ENCODE measurements at regions not wholly inside any gene's neighbourhood (a gene's known extent, or its start where the extent isn't known, plus 50 kb on each side); places are given as distances from the start of the nearest gene placed in this dataset.

DNA sequence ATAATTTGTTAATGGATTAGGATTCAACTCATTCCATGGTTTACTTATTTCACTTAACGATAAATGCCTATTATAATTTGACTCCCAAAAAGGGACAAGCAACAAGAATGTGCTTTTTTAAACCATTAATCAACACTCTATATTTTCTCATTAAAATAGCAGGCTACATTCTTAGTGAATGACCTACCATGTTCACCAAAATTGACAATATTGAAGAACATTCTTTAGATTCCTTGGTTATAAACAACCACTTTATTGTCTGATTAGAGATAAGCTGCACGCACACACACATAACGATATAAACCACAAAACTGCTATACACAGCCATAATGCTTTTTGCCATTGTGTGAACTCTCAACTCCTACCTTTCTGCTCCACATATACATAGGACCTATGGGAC, 75.4 kb upstream of the LRRC7 start (continued):
- TF ChIP-seq ZNF512 (CRISPR knock-in tag; IDR thresholded peaks at IDR 0.05; ENCODE audit: borderline replicate concordance) (no peak), FOXJ3 (CRISPR knock-in tag; IDR thresholded peaks at IDR 0.05; ENCODE audit: borderline replicate concordance) (no peak), ATF3 (CRISPR knock-in tag; conservative IDR thresholded peaks at IDR 0.05) (no peak), SOX15 (CRISPR knock-in tag; IDR thresholded peaks at IDR 0.05) (no peak), TEAD1 (CRISPR knock-in tag; IDR thresholded peaks at IDR 0.05) (no peak), RELA (CRISPR knock-in tag; IDR thresholded peaks at IDR 0.05; ENCODE audit: borderline replicate concordance) (no peak), ZNF532 (CRISPR knock-in tag; IDR thresholded peaks at IDR 0.05; ENCODE audit: borderline replicate concordance) (no peak)

- ChIA-PET POLR2A (no interaction called here), CTCF (no interaction called here)
- TF ChIP-seq ZBTB43 (CRISPR knock-in tag; IDR thresholded peaks at IDR 0.05) (no peak), RELA (CRISPR knock-in tag; IDR thresholded peaks at IDR 0.05; ENCODE audit: borderline replicate concordance) (no peak), E2F4 (CRISPR knock-in tag; IDR thresholded peaks at IDR 0.05; ENCODE audit: borderline replicate concordance, low read depth) (no peak), ZNF512 (CRISPR knock-in tag; IDR thresholded peaks at IDR 0.05; ENCODE audit: borderline replicate concordance) (no peak), ATF1 (CRISPR knock-in tag; IDR thresholded peaks at IDR 0.05) (no peak), SP1 (CRISPR knock-in tag; conservative IDR thresholded peaks at IDR 0.05) (no peak), ZNF671 (CRISPR knock-in tag; IDR thresholded peaks at IDR 0.05) (no peak), FOXJ3 (CRISPR knock-in tag; IDR thresholded peaks at IDR 0.05; ENCODE audit: borderline replicate concordance) (no peak), AFF4 (CRISPR knock-in tag; IDR thresholded peaks at IDR 0.05; ENCODE audit: borderline replicate concordance) (no peak)
- Mint-ChIP-seq H3K27me3 (ENCODE audit: low read depth) (no peaks in the 10 kb centered on the region), H3K27ac (no peak overlapping the region), H3K4me3 (no peak overlapping the region), H3K4me1 (no peaks in the 10 kb centered on the region), H3K9me3 (no peaks in the 10 kb centered on the region), H3K36me3 (no peaks in the 10 kb centered on the region)
- ATAC-seq (no peak), DNase-seq (ENCODE audit: low spot score) (no peak)
These were observed 73.5 kb upstream of the LRRC7 start for GRCh38 chr1:69494221-69494620.

Data from WTC11 (cell line).